Endothelial cell of umbilical vein (primary cell): ENCODE measurements at regions not wholly inside any gene's neighbourhood (a gene's known extent, or its start where the extent isn't known, plus 50 kb on each side); places are given as distances from the start of the nearest gene placed in this dataset.

Experiments used
- BruUV-seq: library from RNA; stranded (reverse); fragments of 400-500 nt; replicated peaks from 2 replicates; lab custom pipeline; 2021; lab: Mats Ljungman, UMichigan
- CTCF ChIA-PET: fragments of 300-600, 350-600 bp; sonication (Branson Sonifier 250); formaldehyde crosslinking; loops from one replicate; lab custom pipeline; 2021; ENCODE audit warnings: antibody characterized with exemption, inconsistent platforms; lab: Charles Lee
- POLR2A ChIA-PET: fragments of 300-600, 350-600 bp; sonication (Branson Sonifier 250); formaldehyde crosslinking; loops from one replicate; lab custom pipeline; 2021; ENCODE audit warnings: antibody characterized with exemption, inconsistent platforms; lab: Charles Lee
- DNase-seq: peaks from one replicate; pipeline ENCODE4 v3.0.0-alpha.2; 2011; ENCODE audit warnings: low read depth, low spot score
- FAIRE-seq: peaks from 2 replicates; lab custom pipeline; 2011; peaks lifted over from hg19 to GRCh38; lab: Jason Lieb, UNC
- H2AFZ ChIP-seq: 2 replicates; pipeline ENCODE4 v1.6.0; 2012; ENCODE audit warnings: low read depth, low read length, control low read depth, inconsistent platforms
- H3K27ac ChIP-seq: 2 replicates; pipeline ENCODE4 v1.5.1; 2011; ENCODE audit warnings: low read depth, mild to moderate bottlenecking, control low read depth, low read length, moderate library complexity; ENCODE audit not compliant: insufficient read depth
- H3K27me3 ChIP-seq, 2 experiments: 2 replicates each; pipeline versions ENCODE4 v1.6.0 to v1.6.1; 2011; ENCODE audit warnings: low read length in 2 of 2, mixed read lengths in 1 of 2; ENCODE audit not compliant: control insufficient read depth in 2 of 2, insufficient read depth in 2 of 2
- H3K36me3 ChIP-seq, 2 experiments: 2 replicates in 1 of 2; 3 replicates in 1 of 2; pipeline ENCODE4 v1.5.1; 2011; ENCODE audit warnings: low read length in 2 of 2, mild to moderate bottlenecking in 1 of 2, moderate library complexity in 1 of 2; ENCODE audit not compliant: control insufficient read depth in 2 of 2, insufficient read depth in 2 of 2; ENCODE audit errors: extremely low read depth in 1 of 2
- H3K4me1 ChIP-seq: 3 replicates; pipeline ENCODE4 v1.5.1; 2011; ENCODE audit warnings: mild to moderate bottlenecking, low read length; ENCODE audit not compliant: control insufficient read depth, insufficient read depth; ENCODE audit errors: extremely low read depth
- H3K4me2 ChIP-seq: 2 replicates; pipeline ENCODE4 v1.6.1; 2011; ENCODE audit warnings: low read length, control low read depth, mixed read lengths; ENCODE audit not compliant: insufficient read depth
- H3K4me3 ChIP-seq, 3 experiments: fragments of 200-600 bp in 1 of 3; sonication (generic), shearing (Covaris generic) in 1 of 3; replicated peaks in 1 of 3; 2 replicates each; pipeline ENCODE4 v1.5.1; 2011 to 2016; ENCODE audit warnings: control low read depth in 3 of 3, low read length in 3 of 3, mild to moderate bottlenecking in 2 of 3, inconsistent platforms in 1 of 3, low read depth in 1 of 3, moderate library complexity in 1 of 3; ENCODE audit not compliant: insufficient read depth in 1 of 3
- H3K79me2 ChIP-seq: 2 replicates; pipeline ENCODE4 v1.6.0; 2012; ENCODE audit warnings: low read length, inconsistent platforms; ENCODE audit not compliant: control insufficient read depth, insufficient read depth
- H3K9ac ChIP-seq: replicated peaks from 2 replicates; pipeline ENCODE3; 2011; ENCODE audit warnings: low read length, control low read depth; ENCODE audit not compliant: insufficient read depth; ENCODE audit errors: extremely low read depth
- H3K9me1 ChIP-seq: replicated peaks from 3 replicates; pipeline ENCODE4 v1.6.0; 2011; ENCODE audit warnings: mild to moderate bottlenecking, low read length; ENCODE audit not compliant: control insufficient read depth, insufficient read depth; ENCODE audit errors: extremely low read depth
- H3K9me3 ChIP-seq: replicated peaks from 2 replicates; pipeline ENCODE4 v1.5.1; 2012; ENCODE audit warnings: low read length, inconsistent platforms; ENCODE audit not compliant: control insufficient read depth, insufficient read depth
- H4K20me1 ChIP-seq: replicated peaks from 2 replicates; pipeline ENCODE3; 2011; ENCODE audit warnings: mild to moderate bottlenecking, low read length; ENCODE audit not compliant: control insufficient read depth, insufficient read depth; ENCODE audit errors: extremely low read depth
- CTCF ChIP-seq, 2 donors: IDR thresholded peaks; 1 replicate in 1 of 2; 2 replicates in 1 of 2; pipeline ENCODE4 v1.5.1; 2011; ENCODE audit warnings: low read length in 2 of 2, mild to moderate bottlenecking in 2 of 2, moderate library complexity in 2 of 2, control low read depth in 1 of 2, inconsistent platforms in 1 of 2, low read depth in 1 of 2; ENCODE audit not compliant: insufficient read depth in 1 of 2; ENCODE audit errors: extremely low read depth in 1 of 2
- EZH2 ChIP-seq: IDR thresholded peaks from 2 replicates; pipeline ENCODE4 v1.6.1; 2012; ENCODE audit warnings: borderline replicate concordance, low read depth, mild to moderate bottlenecking, moderate library complexity, low read length, inconsistent platforms; ENCODE audit not compliant: severe bottlenecking
- FOS ChIP-seq: IDR thresholded peaks from 2 replicates; pipeline ENCODE4 v1.6.1; 2011; ENCODE audit warnings: mild to moderate bottlenecking, low read length, moderate library complexity, borderline replicate concordance; ENCODE audit not compliant: insufficient read depth
- GATA2 ChIP-seq: IDR thresholded peaks from 2 replicates; pipeline ENCODE4 v1.7.0; 2011; ENCODE audit warnings: low read depth, mild to moderate bottlenecking, moderate library complexity, mixed read lengths, low read length; ENCODE audit not compliant: insufficient read length, insufficient read depth
- JUN ChIP-seq: IDR thresholded peaks from 2 replicates; pipeline ENCODE4 v1.6.1; 2011; ENCODE audit warnings: borderline replicate concordance, low read depth; ENCODE audit not compliant: insufficient read length, insufficient read depth
- MAX ChIP-seq: IDR thresholded peaks from 2 replicates; pipeline ENCODE4 v1.6.1; 2011; ENCODE audit not compliant: insufficient read depth, insufficient read length
- MYC ChIP-seq: IDR thresholded peaks from one replicate; pipeline ENCODE4 v1.6.1; 2011; ENCODE audit warnings: mild to moderate bottlenecking, low read depth, low read length
- POLR2A ChIP-seq: IDR thresholded peaks from 2 replicates; pipeline ENCODE4 v1.6.1; 2012; ENCODE audit warnings: low read depth, mild to moderate bottlenecking, control low read depth, low read length
- POLR2AphosphoS5 ChIP-seq: IDR thresholded peaks from 2 replicates; pipeline ENCODE4 v1.6.1; 2012; ENCODE audit warnings: low read depth, mild to moderate bottlenecking, control low read depth, low read length, moderate library complexity; ENCODE audit not compliant: insufficient read depth
- dilution Hi-C: fragments of 300-500 bp; cut with MboI; formaldehyde crosslinking; loops from one replicate; pipeline ENCODE4 v1.15.0; 2019; ENCODE audit warnings: low sequenced_read_pairs; ENCODE audit not compliant: extremely low pct_ligation_motif_present
- intact Hi-C: fragments of 100-400 bp; cut with micrococcal nuclease; formaldehyde crosslinking; loops from one replicate; pipeline ENCODE4 v1.10.0; 2022

GRCh38 chr3:64957408-64958198 is 269.8 kb upstream of the ADAMTS9 start:
- Histone ChIP-seq H3K27me3 (no peaks in the 10 kb centered on the region), H3K4me3 (no peak overlapping the region), H3K9me3 (no peaks in the 10 kb centered on the region), H3K4me2 (no peak overlapping the region), H2AFZ (no peak overlapping the region), H4K20me1 (no peaks in the 10 kb centered on the region), H3K4me1 (peaks cover 17% of the 10 kb centered on the region), H3K9me1 (no peaks in the 10 kb centered on the region), H3K79me2 (no peaks in the 10 kb centered on the region), H3K36me3 (no peaks in the 10 kb centered on the region), H3K9ac (no peak overlapping the region), H3K27ac (no peak overlapping the region)
- no TSS peak for BruUV-seq
- intact Hi-C loops = no loop called here
- dilution Hi-C loops = no loop called here
- CTCF ChIA-PET = interaction anchor here (1.8 kb wide), 1 partner anchor 213 kb away, joined by 5 read pairs; no protein-coding TSS in a partner anchor
- DNase-seq (no peak), FAIRE-seq (no peak)
- no peak for TF ChIP-seq JUN
- TF ChIP-seq CTCF (IDR thresholded peaks at IDR 0.05; ENCODE audit: extremely low read depth in 1 of 2, insufficient read depth in 1 of 2, low read depth in 1 of 2, low read length in 2 of 2) = no peak
- TF ChIP-seq FOS = no peak
- no peak for TF ChIP-seq MYC
- TF ChIP-seq EZH2 = no peak
- TF ChIP-seq POLR2A = no peak
- no peak for TF ChIP-seq GATA2
- TF ChIP-seq MAX = no peak
- no peak for TF ChIP-seq POLR2AphosphoS5
- POLR2A ChIA-PET = no interaction called here
